ENCODE measurements at regions not wholly inside any gene's neighbourhood (a gene's known extent, or its start where the extent isn't known, plus 50 kb on each side); places are given as distances from the start of the nearest gene placed in this dataset.

DNA sequence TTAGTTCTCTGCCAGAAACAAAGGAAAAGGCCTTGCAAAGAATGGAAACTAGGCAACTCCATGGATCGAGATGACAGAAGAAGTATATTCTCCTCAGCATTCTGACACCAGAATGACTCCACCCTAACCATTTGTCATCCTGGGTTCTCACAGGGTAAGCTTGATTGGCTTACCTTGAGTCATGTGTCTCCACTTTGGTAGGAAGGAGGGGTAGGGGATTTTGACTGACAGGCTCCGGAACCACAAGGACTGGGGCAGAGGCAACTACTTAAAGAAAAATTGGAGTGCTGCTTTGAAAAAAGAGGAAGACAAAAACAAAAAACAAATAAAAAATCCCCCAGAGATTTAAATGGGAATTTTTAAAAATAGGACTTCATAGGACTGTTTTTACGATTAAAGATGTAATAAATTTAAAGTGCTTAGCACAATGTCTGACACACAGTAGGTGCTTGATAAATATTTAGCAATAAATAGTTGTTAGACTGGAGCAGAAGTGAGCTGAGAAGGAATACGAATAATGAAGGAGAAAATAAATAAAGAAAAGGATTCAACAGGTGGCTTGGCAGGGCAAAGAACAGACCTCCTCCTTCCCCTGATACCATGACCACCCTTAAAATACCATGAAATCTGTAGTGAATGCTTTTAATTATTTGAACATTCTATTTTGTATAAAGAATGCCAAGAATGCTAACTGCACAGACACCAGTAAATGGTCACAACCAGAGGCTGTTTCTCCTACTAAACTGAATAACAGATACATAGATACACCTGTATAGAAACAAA lies 230.2 kb downstream of the CDCA7 start:
- no peaks in the 10 kb centered on the region for H3K36me3 Mint-ChIP-seq
- H3K27me3 Mint-ChIP-seq, result peaks cover 9% of the 10 kb centered on the region
- H3K27ac Mint-ChIP-seq, result no peak overlapping the region

DNA sequence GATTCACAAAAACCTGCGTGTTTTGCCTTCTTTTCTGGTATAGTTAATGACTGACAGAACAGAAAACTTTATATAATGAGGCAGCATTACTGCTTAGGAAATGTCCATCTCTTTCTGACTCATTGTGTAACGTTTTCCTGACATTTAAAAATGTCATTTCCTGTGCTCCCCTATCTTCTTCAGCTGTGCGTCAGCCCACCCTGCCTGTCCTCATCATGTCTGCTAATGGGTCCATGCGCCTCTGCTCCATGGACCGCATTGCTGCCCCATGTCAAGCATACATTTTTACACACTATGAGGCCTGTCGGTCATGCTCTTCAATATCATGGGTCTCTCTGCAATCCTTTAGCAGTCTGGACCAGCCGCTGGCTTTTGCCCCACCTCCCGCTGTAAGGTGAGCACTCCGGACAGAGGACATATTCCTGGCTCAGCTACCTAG lies 234.3 kb downstream of the CDCA7 start:
- H3K27ac Mint-ChIP-seq, result no peak overlapping the region
- no peak overlapping the region for H3K4me3 Mint-ChIP-seq
- H3K36me3 Mint-ChIP-seq, result no peaks in the 10 kb centered on the region
- no peaks in the 10 kb centered on the region for H3K4me1 Mint-ChIP-seq
- peaks cover 9% of the 10 kb centered on the region for H3K27me3 Mint-ChIP-seq
- peaks cover 11% of the 10 kb centered on the region for H3K9me3 Mint-ChIP-seq

More for the DNA sequence above, 230.2 kb downstream of the CDCA7 start:
- H3K4me1 Mint-ChIP-seq, result no peaks in the 10 kb centered on the region
- no peak overlapping the region for H3K4me3 Mint-ChIP-seq
- H3K9me3 Mint-ChIP-seq, result no peaks in the 10 kb centered on the region

DNA sequence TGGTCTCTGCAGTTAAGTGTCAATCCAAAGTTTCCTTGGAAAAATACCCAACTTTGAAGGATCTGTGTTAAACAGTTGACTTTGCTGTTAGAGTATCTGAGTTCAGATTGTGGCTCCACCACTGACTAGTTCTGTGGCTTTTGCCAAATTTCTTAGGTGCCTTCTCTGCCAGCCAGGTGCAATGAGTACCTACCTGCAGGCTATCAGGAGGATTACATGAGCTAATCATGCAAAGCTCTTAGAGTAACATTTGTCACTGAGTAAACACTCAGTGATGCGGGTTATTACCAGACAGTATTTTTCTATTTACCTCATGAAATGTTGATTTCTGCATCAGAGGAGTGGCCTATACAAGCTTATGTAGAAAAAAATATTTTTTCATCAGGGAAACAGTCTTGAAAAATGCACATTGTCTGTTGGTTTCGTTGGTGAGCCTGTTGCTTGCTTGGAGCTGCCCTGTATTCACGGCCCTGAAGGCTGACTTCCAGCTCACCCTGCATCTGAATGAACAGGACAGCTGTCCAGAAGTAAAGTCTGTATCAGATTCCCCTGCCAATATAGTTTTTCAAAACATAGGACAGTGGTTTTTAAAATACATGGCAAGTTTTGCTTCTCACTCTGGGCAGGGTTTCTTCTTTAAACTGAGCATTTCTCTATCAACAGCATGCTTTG lies 235.1 kb downstream of the CDCA7 start:
- Mint-ChIP-seq H3K4me3 (no peak overlapping the region), H3K9me3 (peaks cover 12% of the 10 kb centered on the region), H3K27me3 (peaks cover 9% of the 10 kb centered on the region), H3K36me3 (no peaks in the 10 kb centered on the region), H3K27ac (no peak overlapping the region), H3K4me1 (no peaks in the 10 kb centered on the region)

DNA sequence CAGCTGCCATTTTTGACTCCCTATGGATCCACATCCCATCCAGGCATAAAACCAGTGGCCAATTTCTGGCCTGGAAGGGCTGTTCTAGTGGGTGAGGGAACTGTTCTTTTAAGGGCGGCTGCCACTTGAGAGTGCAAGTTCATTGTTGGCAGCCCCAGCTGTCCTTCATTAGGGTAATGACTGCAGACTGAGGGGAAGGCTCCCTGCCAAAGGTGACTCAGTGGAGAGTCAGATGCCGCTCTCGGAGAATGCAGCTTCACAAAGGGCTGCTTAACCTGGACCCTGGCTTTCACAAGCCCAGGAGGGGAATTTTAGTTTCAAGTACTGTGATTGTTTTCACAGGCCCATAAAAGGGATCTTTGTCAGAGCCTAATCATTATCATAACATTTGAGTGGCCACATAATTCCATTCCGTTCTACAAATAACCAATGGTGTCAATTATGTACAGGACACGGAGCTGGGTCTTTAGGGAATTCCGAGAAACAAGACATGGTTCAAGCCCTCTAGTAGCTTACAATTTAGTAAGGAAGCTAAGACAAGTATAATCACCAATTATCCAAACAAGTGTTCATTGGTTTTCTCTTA lies 235.7 kb downstream of the CDCA7 start:
- peaks cover 12% of the 10 kb centered on the region for H3K9me3 Mint-ChIP-seq
- H3K4me3 Mint-ChIP-seq, result no peak overlapping the region
- H3K27ac Mint-ChIP-seq, result no peak overlapping the region
- peaks cover 9% of the 10 kb centered on the region for H3K27me3 Mint-ChIP-seq
- H3K4me1 Mint-ChIP-seq, result no peaks in the 10 kb centered on the region
- no peaks in the 10 kb centered on the region for H3K36me3 Mint-ChIP-seq

DNA sequence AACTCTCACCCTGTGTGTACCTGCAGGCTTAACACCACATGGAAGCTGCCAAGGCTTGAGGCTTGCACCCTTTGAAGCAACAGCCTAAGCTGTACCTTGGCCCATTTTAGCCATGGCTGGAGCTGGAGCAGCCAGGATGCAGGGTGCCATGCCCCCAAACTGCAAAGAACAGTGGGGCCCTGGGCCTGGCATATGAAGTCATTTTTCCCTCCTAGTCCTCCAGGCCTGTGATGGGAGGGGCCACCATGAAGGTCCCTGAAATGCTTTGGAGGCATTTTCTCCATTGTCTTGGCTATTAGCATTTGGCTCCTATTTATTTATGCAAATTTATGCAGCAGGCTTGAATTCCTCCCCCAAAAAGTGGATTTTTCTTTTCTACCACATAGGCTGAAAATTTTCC lies 238.4 kb downstream of the CDCA7 start:
- no peaks in the 10 kb centered on the region for H3K4me1 Mint-ChIP-seq
- H3K27ac Mint-ChIP-seq, result no peak overlapping the region
- peaks cover 14% of the 10 kb centered on the region for H3K9me3 Mint-ChIP-seq
- no peaks in the 10 kb centered on the region for H3K36me3 Mint-ChIP-seq
- peaks cover 8% of the 10 kb centered on the region for H3K27me3 Mint-ChIP-seq
- no peak overlapping the region for H3K4me3 Mint-ChIP-seq

DNA sequence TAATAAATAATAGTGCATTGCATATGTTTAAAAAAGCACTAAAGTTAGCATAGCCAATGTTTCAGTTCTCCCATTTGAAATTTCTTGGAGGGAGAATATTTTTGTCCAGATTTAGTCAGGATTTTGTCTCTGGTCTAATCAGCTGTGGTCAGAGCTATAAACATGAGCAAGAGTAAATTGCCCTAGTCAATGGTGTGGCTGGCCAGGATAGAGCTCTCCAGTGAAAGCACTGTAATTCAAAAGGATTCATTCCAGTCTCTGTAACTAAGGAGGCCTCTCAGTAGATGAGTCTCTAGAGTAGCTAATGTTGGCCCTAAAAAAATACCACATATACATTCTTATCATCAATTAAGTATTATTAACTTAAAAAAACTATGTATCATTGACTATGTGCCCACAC lies 241.6 kb downstream of the CDCA7 start:
- Mint-ChIP-seq H3K9me3 (peaks cover 26% of the 10 kb centered on the region), H3K4me3 (no peak overlapping the region), H3K4me1 (no peaks in the 10 kb centered on the region), H3K36me3 (peaks cover 2% of the 10 kb centered on the region), H3K27me3 (peaks cover 6% of the 10 kb centered on the region), H3K27ac (no peak overlapping the region)

DNA sequence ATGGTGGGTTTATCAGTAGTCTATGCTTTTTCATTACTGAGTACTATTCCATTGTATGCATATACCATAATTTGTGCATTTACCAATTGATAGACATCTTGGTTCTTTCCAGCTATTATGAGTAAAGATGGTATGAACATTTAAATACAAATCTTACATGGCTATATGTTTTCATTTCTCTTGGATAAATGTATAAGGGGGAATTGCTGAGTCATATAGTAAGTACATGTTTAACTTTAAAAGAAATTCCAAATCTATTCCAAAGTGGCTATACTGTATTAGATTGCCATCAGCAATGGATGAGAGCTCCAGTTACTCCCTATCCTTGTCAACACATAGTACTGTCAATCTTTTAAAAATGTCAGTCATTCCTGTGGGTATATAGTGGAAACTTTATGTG lies 243.9 kb downstream of the CDCA7 start:
- H3K27ac Mint-ChIP-seq, result no peak overlapping the region
- H3K4me1 Mint-ChIP-seq, result no peaks in the 10 kb centered on the region
- peaks cover 5% of the 10 kb centered on the region for H3K27me3 Mint-ChIP-seq
- peaks cover 2% of the 10 kb centered on the region for H3K36me3 Mint-ChIP-seq
- peaks cover 19% of the 10 kb centered on the region for H3K9me3 Mint-ChIP-seq
- no peak overlapping the region for H3K4me3 Mint-ChIP-seq

DNA sequence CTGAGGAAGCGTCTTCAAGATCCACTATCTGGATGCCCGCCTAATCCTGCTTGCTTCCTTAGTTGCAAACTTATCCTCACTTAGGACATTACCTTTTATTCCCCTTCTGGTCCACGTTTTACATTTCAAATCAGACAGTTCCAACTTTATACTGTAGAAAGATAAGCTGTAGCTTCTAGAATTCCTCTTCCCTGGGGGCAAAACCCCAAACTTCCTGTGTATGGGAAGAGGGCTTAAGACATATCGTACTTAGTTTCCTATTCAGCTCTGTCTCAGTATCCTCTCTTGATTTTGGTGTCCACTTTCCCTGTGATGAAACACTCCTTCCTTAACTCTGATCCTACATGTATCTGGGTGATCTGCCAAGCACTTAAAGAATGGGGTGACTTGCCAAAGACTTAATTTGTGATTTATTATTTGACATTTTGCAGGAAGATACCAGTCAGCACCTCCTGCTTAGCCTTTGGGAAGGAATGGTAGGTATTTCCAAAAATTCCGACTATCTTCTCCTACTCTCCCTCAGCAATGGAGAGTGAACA lies 245.2 kb downstream of the CDCA7 start:
- H3K4me1 Mint-ChIP-seq, result no peaks in the 10 kb centered on the region
- peaks cover 19% of the 10 kb centered on the region for H3K9me3 Mint-ChIP-seq
- H3K36me3 Mint-ChIP-seq, result peaks cover 2% of the 10 kb centered on the region
- H3K27ac Mint-ChIP-seq, result no peak overlapping the region
- no peak overlapping the region for H3K4me3 Mint-ChIP-seq
- peaks cover 8% of the 10 kb centered on the region for H3K27me3 Mint-ChIP-seq

DNA sequence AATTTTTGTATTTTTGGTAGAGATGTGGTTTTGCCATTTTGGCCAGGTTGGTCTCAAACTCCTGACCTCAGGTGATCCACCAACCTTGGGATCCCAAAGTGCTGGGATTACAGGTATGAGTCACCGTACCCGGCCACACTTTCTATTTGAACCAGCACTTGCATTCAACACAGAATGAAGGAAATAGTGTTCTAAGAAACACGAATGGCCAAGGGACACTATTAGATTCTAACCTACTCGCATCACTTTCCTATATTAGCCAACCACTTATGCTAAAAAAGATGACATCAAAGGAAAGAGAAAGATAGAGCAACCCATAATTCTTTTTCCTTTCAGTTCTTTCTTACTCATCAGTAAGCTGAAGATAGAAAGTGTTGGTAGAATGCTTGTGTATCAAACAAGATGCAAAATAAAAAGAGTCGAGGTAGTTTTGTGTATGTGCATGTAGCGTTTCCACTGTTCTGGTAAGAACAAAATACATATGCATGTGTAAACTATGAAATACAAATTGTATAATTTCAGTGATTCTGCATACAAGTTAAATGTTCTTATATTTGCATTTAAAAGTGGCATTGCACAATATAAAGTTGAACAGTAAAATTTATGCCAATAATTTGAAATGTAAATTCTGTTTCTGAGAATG lies 247.6 kb downstream of the CDCA7 start:
- H3K9me3 Mint-ChIP-seq, result peaks cover 19% of the 10 kb centered on the region
- peaks cover 2% of the 10 kb centered on the region for H3K36me3 Mint-ChIP-seq
- no peak overlapping the region for H3K4me3 Mint-ChIP-seq
- peaks cover 8% of the 10 kb centered on the region for H3K27me3 Mint-ChIP-seq
- H3K27ac Mint-ChIP-seq, result no peak overlapping the region
- H3K4me1 Mint-ChIP-seq, result no peaks in the 10 kb centered on the region

DNA sequence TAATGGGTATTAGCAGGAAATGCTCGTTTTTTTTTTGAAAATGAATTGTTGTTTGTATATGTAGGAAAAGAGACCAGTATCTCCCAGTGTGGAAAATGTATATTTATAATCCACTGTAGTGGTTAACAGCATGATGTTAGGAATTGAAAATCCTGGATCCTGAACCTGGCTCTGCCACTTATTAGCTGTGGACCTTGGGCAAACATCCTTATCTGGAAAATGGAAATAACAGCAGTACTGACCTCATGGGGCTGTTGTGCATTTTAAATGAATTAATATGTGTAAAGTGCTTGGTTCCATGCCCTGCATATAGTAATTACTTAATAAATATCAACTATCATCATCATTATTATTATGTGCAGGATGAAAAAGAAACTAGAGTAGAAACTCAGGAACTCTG lies 251.3 kb downstream of the CDCA7 start:
- no peak overlapping the region for H3K27ac Mint-ChIP-seq
- H3K36me3 Mint-ChIP-seq, result no peaks in the 10 kb centered on the region
- H3K4me3 Mint-ChIP-seq, result no peak overlapping the region
- H3K27me3 Mint-ChIP-seq, result peaks cover 12% of the 10 kb centered on the region
- no peaks in the 10 kb centered on the region for H3K4me1 Mint-ChIP-seq
- H3K9me3 Mint-ChIP-seq, result peaks cover 5% of the 10 kb centered on the region

DNA sequence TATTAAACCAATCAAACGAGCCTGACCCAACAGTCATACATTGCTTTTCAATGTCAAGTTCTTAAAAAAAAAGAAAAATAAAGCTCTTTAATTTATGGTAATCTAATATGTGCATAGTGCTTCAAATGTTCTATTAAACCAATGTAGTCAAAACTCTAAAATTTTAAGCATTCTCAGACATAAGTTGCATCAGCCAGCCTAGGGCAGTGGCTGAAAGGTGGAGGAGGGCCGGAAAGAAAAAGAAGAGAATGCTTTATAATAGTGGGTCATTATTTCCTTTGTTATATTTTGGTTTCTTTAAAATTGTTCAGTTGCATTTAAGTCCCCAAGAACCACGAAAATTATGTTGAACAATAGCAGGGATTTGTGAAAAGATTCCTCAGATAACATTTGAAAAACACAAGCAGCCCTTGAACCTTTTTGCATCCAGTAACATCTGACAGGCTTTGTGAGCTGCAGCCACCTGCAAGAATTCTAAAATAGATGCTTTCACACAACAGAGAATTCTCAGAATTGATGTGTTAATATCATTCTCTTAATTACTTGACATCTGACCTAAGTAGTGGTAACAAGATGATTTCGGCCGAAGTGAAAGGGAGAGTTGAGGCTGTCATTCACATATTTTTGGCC lies 252.1 kb downstream of the CDCA7 start:
- Mint-ChIP-seq H3K4me1 (no peaks in the 10 kb centered on the region), H3K27ac (no peak overlapping the region), H3K4me3 (no peak overlapping the region), H3K9me3 (peaks cover 5% of the 10 kb centered on the region), H3K27me3 (peaks cover 14% of the 10 kb centered on the region), H3K36me3 (no peaks in the 10 kb centered on the region)

DNA sequence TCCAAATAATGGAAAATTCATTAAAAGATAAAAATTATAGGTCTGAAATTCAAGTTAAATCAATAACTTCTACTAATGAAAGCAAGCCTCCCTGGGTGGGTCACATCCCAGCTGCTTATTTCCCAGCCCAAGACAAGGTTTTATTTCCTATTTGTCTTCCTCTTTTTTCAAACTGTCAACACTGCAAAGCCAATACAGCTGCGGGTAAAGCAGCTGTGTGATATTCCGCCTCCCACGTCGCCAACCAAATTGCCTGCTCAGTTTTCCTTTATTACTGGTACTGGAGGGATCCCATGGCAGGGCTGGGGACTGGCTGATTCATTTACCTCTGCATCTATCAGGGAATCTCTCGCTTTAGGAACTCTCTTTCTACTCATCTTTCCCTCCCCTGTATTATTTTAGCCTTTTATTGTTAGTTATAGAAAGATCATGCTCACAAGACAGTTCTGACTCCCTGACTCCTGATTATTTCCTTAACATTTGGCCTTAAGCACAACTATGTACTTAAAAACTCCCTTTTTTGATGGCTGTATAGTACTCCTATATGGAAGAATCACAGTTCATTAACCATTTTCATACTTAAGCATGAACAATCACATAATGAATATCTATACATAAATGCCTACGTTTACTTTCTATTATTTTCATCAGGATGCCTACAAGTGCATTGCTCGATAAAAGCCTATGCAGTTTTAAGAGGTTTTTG lies 253.1 kb downstream of the CDCA7 start:
- Mint-ChIP-seq H3K4me3 (no peak overlapping the region), H3K9me3 (peaks cover 5% of the 10 kb centered on the region), H3K27me3 (peaks cover 16% of the 10 kb centered on the region), H3K4me1 (no peaks in the 10 kb centered on the region), H3K27ac (no peak overlapping the region), H3K36me3 (no peaks in the 10 kb centered on the region)

DNA sequence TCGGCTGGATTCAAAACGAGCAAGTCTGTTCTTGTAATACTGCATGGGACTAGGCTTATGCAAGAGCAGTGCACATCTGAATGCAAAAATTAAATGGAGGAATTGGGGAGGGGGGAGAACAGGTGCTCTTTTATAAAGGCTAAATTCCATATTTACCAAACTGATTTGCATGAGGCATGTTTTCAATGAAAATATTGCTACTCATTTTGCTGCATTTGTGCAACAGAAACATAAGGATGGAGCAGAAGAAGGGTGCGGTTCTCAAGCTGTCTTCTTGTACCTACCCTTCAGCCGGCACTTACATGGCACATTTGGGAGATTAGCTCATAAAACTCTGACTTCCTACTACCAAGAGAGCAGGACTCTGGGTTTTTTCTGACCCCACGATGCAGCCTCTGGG lies 256.4 kb downstream of the CDCA7 start:
- peaks cover 23% of the 10 kb centered on the region for H3K27me3 Mint-ChIP-seq
- H3K27ac Mint-ChIP-seq, result no peak overlapping the region
- H3K36me3 Mint-ChIP-seq, result no peaks in the 10 kb centered on the region
- H3K4me1 Mint-ChIP-seq, result no peaks in the 10 kb centered on the region
- H3K9me3 Mint-ChIP-seq, result no peaks in the 10 kb centered on the region
- H3K4me3 Mint-ChIP-seq, result no peak overlapping the region

DNA sequence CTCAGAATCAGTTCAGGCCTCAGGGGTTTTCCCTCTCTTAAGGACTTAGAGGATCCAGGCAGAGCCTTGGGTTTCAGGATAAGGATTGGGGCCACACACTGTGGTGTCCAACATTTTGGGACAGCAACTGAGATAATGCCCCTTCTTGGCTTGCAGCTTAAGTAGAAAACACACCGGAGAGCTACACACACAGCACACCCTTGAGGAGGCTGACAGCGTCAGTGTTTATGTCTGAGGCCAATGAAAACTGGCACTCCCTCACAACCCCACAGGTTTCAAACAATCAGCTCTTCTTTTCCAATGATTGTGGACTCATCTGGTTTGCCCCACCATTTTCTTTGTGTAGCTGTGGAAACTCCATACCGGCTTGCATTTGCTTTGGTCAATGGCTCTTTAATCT lies 257.7 kb downstream of the CDCA7 start:
- Mint-ChIP-seq H3K9me3 (peaks cover 5% of the 10 kb centered on the region), H3K4me1 (no peaks in the 10 kb centered on the region), H3K4me3 (no peak overlapping the region), H3K36me3 (no peaks in the 10 kb centered on the region), H3K27me3 (peaks cover 24% of the 10 kb centered on the region), H3K27ac (no peak overlapping the region)

DNA sequence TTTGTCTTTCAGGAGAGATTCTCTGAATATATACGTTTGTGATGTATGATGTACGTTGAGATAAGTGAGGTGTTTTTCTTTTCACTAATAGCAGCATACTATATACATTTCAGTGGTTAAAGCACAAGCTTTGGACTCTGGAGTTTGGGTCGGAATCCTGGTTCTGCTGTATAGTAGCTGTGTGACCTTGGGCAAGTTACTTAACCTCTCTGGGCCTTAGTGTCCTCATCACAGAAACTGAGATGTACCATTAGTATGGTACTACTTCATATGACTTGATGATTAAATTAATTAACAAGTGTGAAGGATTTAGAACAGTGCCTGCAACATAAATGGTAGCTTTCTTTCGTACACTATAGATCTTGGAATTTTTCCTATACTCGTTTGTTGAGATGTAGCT lies 258.7 kb downstream of the CDCA7 start:
- no peaks in the 10 kb centered on the region for H3K36me3 Mint-ChIP-seq
- H3K4me3 Mint-ChIP-seq, result no peak overlapping the region

More for the DNA sequence above, 258.7 kb downstream of the CDCA7 start:
- Mint-ChIP-seq H3K27ac (no peak overlapping the region), H3K4me1 (no peaks in the 10 kb centered on the region), H3K9me3 (peaks cover 5% of the 10 kb centered on the region), H3K27me3 (peaks cover 21% of the 10 kb centered on the region)

Measured in activated naive CD4-positive, alpha-beta T cell treated with anti-CD3 and anti-CD28 coated beads, Interleukin-2, amount 50 U/mL, for 24 hours (primary cell).